DOHH2 (cell line): ENCODE measurements at regions not wholly inside any gene's neighbourhood (a gene's known extent, or its start where the extent isn't known, plus 50 kb on each side); places are given as distances from the start of the nearest gene placed in this dataset.

Source experiments
- H3F3A ChIP-seq: fragments of 200-600 bp; sonication (generic), shearing (Covaris generic); 2 replicates; pipeline ENCODE4 v1.6.0; 2016; ENCODE audit warnings: antibody characterized with exemption, mild to moderate bottlenecking; ENCODE audit not compliant: control insufficient read depth, insufficient read depth
- H3K27ac ChIP-seq: fragments of 200-600 bp; sonication (generic); 2 replicates; pipeline ENCODE4 v1.5.1; 2014; ENCODE audit warnings: low read depth, mild to moderate bottlenecking, low read length, moderate library complexity
- H3K27me3 ChIP-seq: fragments of 200-600 bp; sonication (generic); 2 replicates; pipeline ENCODE4 v1.6.1; 2014; ENCODE audit warnings: mild to moderate bottlenecking, low read length, mixed read lengths; ENCODE audit not compliant: control insufficient read depth
- H3K36me3 ChIP-seq: fragments of 200-600 bp; sonication (generic); 2 replicates; pipeline ENCODE4 v1.6.1; 2014; ENCODE audit warnings: mild to moderate bottlenecking, low read length, moderate library complexity, mixed read lengths; ENCODE audit not compliant: control insufficient read depth
- H3K4me1 ChIP-seq: fragments of 200-600 bp; sonication (generic); 2 replicates; pipeline ENCODE4 v1.6.1; 2014; ENCODE audit warnings: mild to moderate bottlenecking, low read length, mixed read lengths; ENCODE audit not compliant: control insufficient read depth
- H3K4me2 ChIP-seq: fragments of 200-600 bp; sonication (generic); 2 replicates; pipeline ENCODE4 v1.6.0; 2014; ENCODE audit warnings: mild to moderate bottlenecking, low read length, moderate library complexity
- H3K4me3 ChIP-seq: fragments of 200-600 bp; sonication (generic); 2 replicates; pipeline ENCODE4 v1.5.1; 2014; ENCODE audit warnings: mild to moderate bottlenecking, low read length, mixed read lengths
- H3K79me2 ChIP-seq: fragments of 200-600 bp; sonication (generic); 2 replicates; pipeline ENCODE4 v1.6.1; 2014; ENCODE audit warnings: mild to moderate bottlenecking, low read length, mixed read lengths; ENCODE audit not compliant: control insufficient read depth
- H3K9me2 ChIP-seq: fragments of 200-600 bp; sonication (generic); replicated peaks from 2 replicates; pipeline ENCODE4 v1.6.1; 2014; ENCODE audit warnings: mild to moderate bottlenecking, low read length, mixed read lengths; ENCODE audit not compliant: control insufficient read depth
- H3K9me3 ChIP-seq: fragments of 200-600 bp; sonication (generic); 2 replicates; pipeline ENCODE4 v1.6.1; 2014; ENCODE audit warnings: antibody characterized with exemption, low read length, mixed read lengths; ENCODE audit not compliant: control insufficient read depth, insufficient read depth
- H4K20me1 ChIP-seq: fragments of 200-600 bp; sonication (generic); 2 replicates; pipeline ENCODE4 v1.6.0; 2014; ENCODE audit warnings: low read depth, mild to moderate bottlenecking, antibody characterized with exemption, low read length, moderate library complexity; ENCODE audit not compliant: control insufficient read depth, insufficient read depth
- CTCF ChIP-seq: fragments of 200-600 bp; sonication (generic); IDR thresholded peaks from one replicate; pipeline ENCODE4 v1.5.1; 2014; ENCODE audit warnings: antibody characterized with exemption, mild to moderate bottlenecking, low read depth, low read length; ENCODE audit not compliant: poor library complexity, severe bottlenecking
- EZH2phosphoT487 ChIP-seq: fragments of 200-600 bp; sonication (generic); IDR thresholded peaks from 2 replicates; pipeline ENCODE4 v1.6.1; 2017; ENCODE audit warnings: borderline replicate concordance, mild to moderate bottlenecking, antibody characterized with exemption, low read length, moderate library complexity, mixed read lengths

- no peak overlapping the region for H3K27ac ChIP-seq
- no peak overlapping the region for H3K4me3 ChIP-seq
- H3F3A ChIP-seq = no peaks in the 10 kb centered on the region
- H3K4me1 ChIP-seq = no peaks in the 10 kb centered on the region
- no peaks in the 10 kb centered on the region for H3K79me2 ChIP-seq
- H3K36me3 ChIP-seq = no peaks in the 10 kb centered on the region
- no peaks in the 10 kb centered on the region for H3K27me3 ChIP-seq
- no peaks in the 10 kb centered on the region for H4K20me1 ChIP-seq
- no peak for TF ChIP-seq EZH2phosphoT487
- TF ChIP-seq CTCF = no peak
- no peak overlapping the region for H3K4me2 ChIP-seq
- no peaks in the 10 kb centered on the region for H3K9me2 ChIP-seq
- no peaks in the 10 kb centered on the region for H3K9me3 ChIP-seq
These were observed 122.6 kb upstream of the VCX3B start for GRCh38 chrX:8341814-8342590.

- Histone ChIP-seq H3K4me1 (no peaks in the 10 kb centered on the region), H3K27me3 (no peaks in the 10 kb centered on the region), H3K79me2 (no peaks in the 10 kb centered on the region), H3K9me3 (no peaks in the 10 kb centered on the region), H3K4me2 (no peak overlapping the region), H4K20me1 (no peaks in the 10 kb centered on the region), H3K27ac (no peak overlapping the region), H3K4me3 (no peak overlapping the region), H3F3A (no peaks in the 10 kb centered on the region), H3K9me2 (no peaks in the 10 kb centered on the region), H3K36me3 (no peaks in the 10 kb centered on the region)
- TF ChIP-seq EZH2phosphoT487 (no peak), CTCF (no peak)
These were observed 119.2 kb upstream of the VCX3B start for GRCh38 chrX:8345473-8345872.

GRCh38 chrX:8346060-8346459 lies 118.6 kb upstream of the VCX3B start:
- Histone ChIP-seq H3F3A (no peaks in the 10 kb centered on the region), H4K20me1 (no peaks in the 10 kb centered on the region), H3K4me2 (no peak overlapping the region), H3K36me3 (no peaks in the 10 kb centered on the region), H3K27me3 (no peaks in the 10 kb centered on the region), H3K27ac (no peak overlapping the region), H3K4me1 (no peaks in the 10 kb centered on the region), H3K79me2 (no peaks in the 10 kb centered on the region), H3K9me2 (no peaks in the 10 kb centered on the region), H3K9me3 (no peaks in the 10 kb centered on the region), H3K4me3 (no peak overlapping the region)
- TF ChIP-seq CTCF = no peak
- no peak for TF ChIP-seq EZH2phosphoT487
